Esophagus muscularis mucosa (tissue), 4 donors: ENCODE measurements at regions not wholly inside any gene's neighbourhood (a gene's known extent, or its start where the extent isn't known, plus 50 kb on each side); places are given as distances from the start of the nearest gene placed in this dataset.

ENCODE experiments used
- EP300 ChIP-seq: sonication (generic); formaldehyde crosslinking; IDR thresholded peaks from one replicate; pipeline ENCODE4 v1.6.1; 2017; ENCODE audit warnings: antibody characterized with exemption
- POLR2A ChIP-seq: fragments of 450-650 bp; IDR thresholded peaks from one replicate; pipeline ENCODE4 v1.6.1; 2017; ENCODE audit warnings: antibody characterized with exemption, moderate library complexity, mild to moderate bottlenecking, low read depth
- POLR2AphosphoS5 ChIP-seq, 2 donors: sonication (generic); formaldehyde crosslinking; IDR thresholded peaks; one replicate each; pipeline ENCODE4 v1.6.1; 2017; ENCODE audit warnings: antibody characterized with exemption in 2 of 2
- TF ChIP-seq, protein P1 (sequence below), 3 experiments: fragments of 200-600 bp in 2 of 3; fragments of 450-650 bp in 1 of 3; sonication (generic) in 2 of 3; IDR thresholded peaks; one replicate each; pipeline ENCODE4 v1.5.1; 2017 to 2019; ENCODE audit warnings: antibody characterized with exemption in 3 of 3, mild to moderate bottlenecking in 2 of 3, moderate library complexity in 1 of 3

DNA sequence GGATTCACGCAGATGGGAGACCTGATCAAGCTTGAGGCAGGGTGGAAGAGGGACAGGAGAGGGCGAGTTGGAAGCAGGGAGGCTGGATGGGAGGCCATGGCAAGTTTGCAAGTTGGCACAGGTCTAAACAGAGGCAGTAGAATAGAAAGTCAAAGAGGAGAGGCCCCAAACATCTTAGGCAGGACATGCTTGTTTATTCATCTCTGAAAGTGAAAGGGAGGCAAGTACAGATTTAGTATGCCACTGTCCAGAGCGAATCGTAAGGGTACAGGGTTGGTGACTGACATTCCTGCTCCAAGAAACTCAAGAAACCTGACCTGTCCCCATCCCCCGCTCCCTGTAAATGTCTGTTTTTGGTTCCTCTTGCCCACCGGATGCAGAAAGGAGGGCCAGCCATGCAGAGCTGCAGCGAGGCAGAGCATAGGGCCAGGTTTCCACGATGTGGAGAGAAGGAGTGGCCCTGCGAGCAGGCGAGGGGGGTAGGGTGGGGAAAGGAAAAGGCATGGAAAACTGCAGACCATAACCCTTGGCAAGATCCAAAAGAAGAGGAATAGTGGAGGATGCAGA lies 96.2 kb upstream of the BOD1 start:
- TF ChIP-seq EP300 (no peak), POLR2AphosphoS5 (IDR thresholded peaks at IDR 0.05) (no peak), POLR2A (no peak)
- TF ChIP-seq, protein P1, sequence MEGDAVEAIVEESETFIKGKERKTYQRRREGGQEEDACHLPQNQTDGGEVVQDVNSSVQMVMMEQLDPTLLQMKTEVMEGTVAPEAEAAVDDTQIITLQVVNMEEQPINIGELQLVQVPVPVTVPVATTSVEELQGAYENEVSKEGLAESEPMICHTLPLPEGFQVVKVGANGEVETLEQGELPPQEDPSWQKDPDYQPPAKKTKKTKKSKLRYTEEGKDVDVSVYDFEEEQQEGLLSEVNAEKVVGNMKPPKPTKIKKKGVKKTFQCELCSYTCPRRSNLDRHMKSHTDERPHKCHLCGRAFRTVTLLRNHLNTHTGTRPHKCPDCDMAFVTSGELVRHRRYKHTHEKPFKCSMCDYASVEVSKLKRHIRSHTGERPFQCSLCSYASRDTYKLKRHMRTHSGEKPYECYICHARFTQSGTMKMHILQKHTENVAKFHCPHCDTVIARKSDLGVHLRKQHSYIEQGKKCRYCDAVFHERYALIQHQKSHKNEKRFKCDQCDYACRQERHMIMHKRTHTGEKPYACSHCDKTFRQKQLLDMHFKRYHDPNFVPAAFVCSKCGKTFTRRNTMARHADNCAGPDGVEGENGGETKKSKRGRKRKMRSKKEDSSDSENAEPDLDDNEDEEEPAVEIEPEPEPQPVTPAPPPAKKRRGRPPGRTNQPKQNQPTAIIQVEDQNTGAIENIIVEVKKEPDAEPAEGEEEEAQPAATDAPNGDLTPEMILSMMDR (IDR thresholded peaks at IDR 0.05): no peak
